ENCODE measurements at regions not wholly inside any gene's neighbourhood (a gene's known extent, or its start where the extent isn't known, plus 50 kb on each side); places are given as distances from the start of the nearest gene placed in this dataset.

DNA sequence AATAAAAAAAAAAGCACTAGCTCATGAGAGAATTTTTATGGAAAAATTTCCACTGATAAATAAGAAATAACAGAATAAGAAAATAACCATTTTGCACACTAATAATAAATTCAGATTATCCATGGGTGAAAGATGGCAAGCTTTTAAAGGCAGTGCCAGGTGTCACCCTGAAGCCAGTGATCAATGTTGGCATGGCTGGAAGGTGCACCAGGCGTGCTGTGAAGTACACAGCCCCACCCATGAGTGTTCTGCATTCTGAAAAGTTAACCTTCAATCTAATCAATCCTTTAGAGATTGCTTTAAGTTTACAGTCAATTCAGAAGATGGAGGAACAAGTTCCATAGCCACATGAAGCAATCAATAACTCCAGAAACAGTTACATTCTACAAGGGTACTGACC is 284.4 kb downstream of the C6orf118 start:
- TF ChIP-seq, protein P1, sequence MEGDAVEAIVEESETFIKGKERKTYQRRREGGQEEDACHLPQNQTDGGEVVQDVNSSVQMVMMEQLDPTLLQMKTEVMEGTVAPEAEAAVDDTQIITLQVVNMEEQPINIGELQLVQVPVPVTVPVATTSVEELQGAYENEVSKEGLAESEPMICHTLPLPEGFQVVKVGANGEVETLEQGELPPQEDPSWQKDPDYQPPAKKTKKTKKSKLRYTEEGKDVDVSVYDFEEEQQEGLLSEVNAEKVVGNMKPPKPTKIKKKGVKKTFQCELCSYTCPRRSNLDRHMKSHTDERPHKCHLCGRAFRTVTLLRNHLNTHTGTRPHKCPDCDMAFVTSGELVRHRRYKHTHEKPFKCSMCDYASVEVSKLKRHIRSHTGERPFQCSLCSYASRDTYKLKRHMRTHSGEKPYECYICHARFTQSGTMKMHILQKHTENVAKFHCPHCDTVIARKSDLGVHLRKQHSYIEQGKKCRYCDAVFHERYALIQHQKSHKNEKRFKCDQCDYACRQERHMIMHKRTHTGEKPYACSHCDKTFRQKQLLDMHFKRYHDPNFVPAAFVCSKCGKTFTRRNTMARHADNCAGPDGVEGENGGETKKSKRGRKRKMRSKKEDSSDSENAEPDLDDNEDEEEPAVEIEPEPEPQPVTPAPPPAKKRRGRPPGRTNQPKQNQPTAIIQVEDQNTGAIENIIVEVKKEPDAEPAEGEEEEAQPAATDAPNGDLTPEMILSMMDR (optimal IDR thresholded peaks at IDR 0.05 in 1 of 3, IDR thresholded peaks at IDR 0.05 in 1 of 3, conservative IDR thresholded peaks at IDR 0.05 in 1 of 3; ENCODE audit: extremely low read depth in 1 of 3, insufficient read depth in 2 of 3, low read length in 3 of 3) = no peak
- no peak for TF ChIP-seq EZH2 (IDR thresholded peaks at IDR 0.05; ENCODE audit: low read length)
- Histone ChIP-seq H3K79me2 (ENCODE audit: control insufficient read depth, insufficient read depth, low read length) (no peaks in the 10 kb centered on the region), H4K20me1 (ENCODE audit: control insufficient read depth, extremely low read depth, insufficient read depth, low read length) (no peaks in the 10 kb centered on the region), H2AFZ (ENCODE audit: control insufficient read depth, low read length) (no peak overlapping the region), H3K36me3 (ENCODE audit: control insufficient read depth in 2 of 2, extremely low read depth in 1 of 2, insufficient read depth in 2 of 2, low read length in 2 of 2) (no peaks in the 10 kb centered on the region), H3K27me3 (ENCODE audit: control insufficient read depth, extremely low read depth, insufficient read depth, low read length) (no peaks in the 10 kb centered on the region), H3K4me1 (ENCODE audit: control insufficient read depth, extremely low read depth, insufficient read depth, low read length) (no peaks in the 10 kb centered on the region), H3K9me1 (ENCODE audit: control insufficient read depth, extremely low read depth, insufficient read depth, low read length) (no peaks in the 10 kb centered on the region), H3K4me3 (ENCODE audit: control insufficient read depth in 2 of 3, extremely low read depth in 1 of 3, insufficient read depth in 2 of 3, low read depth in 1 of 3, low read length in 3 of 3) (no peak overlapping the region), H3K9me3 (ENCODE audit: control insufficient read depth, low read depth, low read length) (no peaks in the 10 kb centered on the region), H3K9ac (ENCODE audit: control insufficient read depth, extremely low read depth, insufficient read depth, low read length) (no peak overlapping the region), H3K4me2 (ENCODE audit: control insufficient read depth, extremely low read depth, insufficient read depth, low read depth, low read length) (no peak overlapping the region), H3K27ac (ENCODE audit: control insufficient read depth, insufficient read depth, low read length) (no peak overlapping the region)
- FAIRE-seq (no peak), DNase-seq (ENCODE audit: low read depth, low spot score) (no peak)
- dilution Hi-C loops (cut with MboI; ENCODE audit: extremely low pct_ligation_motif_present, low sequenced_read_pairs) = no loop called here

DNA sequence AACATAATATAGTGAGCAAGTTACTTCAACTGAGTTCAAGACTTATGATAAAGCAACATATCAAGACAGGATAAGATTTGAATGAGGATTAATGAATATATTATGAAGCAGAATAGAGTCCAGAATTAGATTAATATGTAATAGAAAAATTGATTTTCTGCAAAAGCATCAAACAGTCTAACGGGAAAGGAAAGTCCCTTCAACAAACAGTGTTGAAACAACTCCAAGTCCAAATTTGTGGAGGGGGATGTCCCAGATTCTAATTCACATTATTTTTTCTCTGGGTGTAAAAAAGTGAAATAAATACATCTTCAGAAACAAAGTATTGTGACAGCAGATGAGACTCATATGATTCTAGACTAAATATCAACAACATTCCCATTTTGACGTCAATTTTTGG is 289.7 kb downstream of the C6orf118 start:
- no peak for FAIRE-seq
- DNase-seq (ENCODE audit: low read depth, low spot score) = no peak
- dilution Hi-C loops (cut with MboI; ENCODE audit: extremely low pct_ligation_motif_present, low sequenced_read_pairs) = no loop called here

More for the DNA sequence above, 289.7 kb downstream of the C6orf118 start:
- no peaks in the 10 kb centered on the region for H3K27me3 ChIP-seq (ENCODE audit: control insufficient read depth, extremely low read depth, insufficient read depth, low read length)
- H3K27ac ChIP-seq (ENCODE audit: control insufficient read depth, insufficient read depth, low read length) = no peak overlapping the region
- TF ChIP-seq, protein P1 (optimal IDR thresholded peaks at IDR 0.05 in 1 of 3, IDR thresholded peaks at IDR 0.05 in 1 of 3, conservative IDR thresholded peaks at IDR 0.05 in 1 of 3; ENCODE audit: extremely low read depth in 1 of 3, insufficient read depth in 2 of 3, low read length in 3 of 3) = no peak
- no peak for TF ChIP-seq EZH2 (IDR thresholded peaks at IDR 0.05; ENCODE audit: low read length)
- no peaks in the 10 kb centered on the region for H3K79me2 ChIP-seq (ENCODE audit: control insufficient read depth, insufficient read depth, low read length)
- no peak overlapping the region for H3K4me3 ChIP-seq (ENCODE audit: control insufficient read depth in 2 of 3, extremely low read depth in 1 of 3, insufficient read depth in 2 of 3, low read depth in 1 of 3, low read length in 3 of 3)
- H3K36me3 ChIP-seq (ENCODE audit: control insufficient read depth in 2 of 2, extremely low read depth in 1 of 2, insufficient read depth in 2 of 2, low read length in 2 of 2) = no peaks in the 10 kb centered on the region
- no peaks in the 10 kb centered on the region for H3K9me3 ChIP-seq (ENCODE audit: control insufficient read depth, low read depth, low read length)
- H3K4me2 ChIP-seq (ENCODE audit: control insufficient read depth, extremely low read depth, insufficient read depth, low read depth, low read length) = no peak overlapping the region
- no peaks in the 10 kb centered on the region for H4K20me1 ChIP-seq (ENCODE audit: control insufficient read depth, extremely low read depth, insufficient read depth, low read length)
- no peaks in the 10 kb centered on the region for H3K9me1 ChIP-seq (ENCODE audit: control insufficient read depth, extremely low read depth, insufficient read depth, low read length)
- no peak overlapping the region for H3K9ac ChIP-seq (ENCODE audit: control insufficient read depth, extremely low read depth, insufficient read depth, low read length)
- H2AFZ ChIP-seq (ENCODE audit: control insufficient read depth, low read length) = no peak overlapping the region
- H3K4me1 ChIP-seq (ENCODE audit: control insufficient read depth, extremely low read depth, insufficient read depth, low read length) = no peaks in the 10 kb centered on the region

Measured in keratinocyte (primary cell).